DOHH2 (cell line): ENCODE measurements at regions not wholly inside any gene's neighbourhood (a gene's known extent, or its start where the extent isn't known, plus 50 kb on each side); places are given as distances from the start of the nearest gene placed in this dataset.
"Not testable (repeated sequence)": the region's sequence is repeated elsewhere in the genome, so short reads cannot be mapped to it uniquely, and the experiment has no call there.

Experiments
- H3F3A ChIP-seq: fragments of 200-600 bp; sonication (generic), shearing (Covaris generic); 2 replicates; pipeline ENCODE4 v1.6.0; 2016; ENCODE audit warnings: antibody characterized with exemption, mild to moderate bottlenecking; ENCODE audit not compliant: control insufficient read depth, insufficient read depth
- H3K27ac ChIP-seq: fragments of 200-600 bp; sonication (generic); 2 replicates; pipeline ENCODE4 v1.5.1; 2014; ENCODE audit warnings: low read depth, mild to moderate bottlenecking, low read length, moderate library complexity
- H3K27me3 ChIP-seq: fragments of 200-600 bp; sonication (generic); 2 replicates; pipeline ENCODE4 v1.6.1; 2014; ENCODE audit warnings: mild to moderate bottlenecking, low read length, mixed read lengths; ENCODE audit not compliant: control insufficient read depth
- H3K36me3 ChIP-seq: fragments of 200-600 bp; sonication (generic); 2 replicates; pipeline ENCODE4 v1.6.1; 2014; ENCODE audit warnings: mild to moderate bottlenecking, low read length, moderate library complexity, mixed read lengths; ENCODE audit not compliant: control insufficient read depth
- H3K4me1 ChIP-seq: fragments of 200-600 bp; sonication (generic); 2 replicates; pipeline ENCODE4 v1.6.1; 2014; ENCODE audit warnings: mild to moderate bottlenecking, low read length, mixed read lengths; ENCODE audit not compliant: control insufficient read depth
- H3K4me2 ChIP-seq: fragments of 200-600 bp; sonication (generic); 2 replicates; pipeline ENCODE4 v1.6.0; 2014; ENCODE audit warnings: mild to moderate bottlenecking, low read length, moderate library complexity
- H3K4me3 ChIP-seq: fragments of 200-600 bp; sonication (generic); 2 replicates; pipeline ENCODE4 v1.5.1; 2014; ENCODE audit warnings: mild to moderate bottlenecking, low read length, mixed read lengths
- H3K79me2 ChIP-seq: fragments of 200-600 bp; sonication (generic); 2 replicates; pipeline ENCODE4 v1.6.1; 2014; ENCODE audit warnings: mild to moderate bottlenecking, low read length, mixed read lengths; ENCODE audit not compliant: control insufficient read depth
- H3K9me2 ChIP-seq: fragments of 200-600 bp; sonication (generic); replicated peaks from 2 replicates; pipeline ENCODE4 v1.6.1; 2014; ENCODE audit warnings: mild to moderate bottlenecking, low read length, mixed read lengths; ENCODE audit not compliant: control insufficient read depth
- H3K9me3 ChIP-seq: fragments of 200-600 bp; sonication (generic); 2 replicates; pipeline ENCODE4 v1.6.1; 2014; ENCODE audit warnings: antibody characterized with exemption, low read length, mixed read lengths; ENCODE audit not compliant: control insufficient read depth, insufficient read depth
- H4K20me1 ChIP-seq: fragments of 200-600 bp; sonication (generic); 2 replicates; pipeline ENCODE4 v1.6.0; 2014; ENCODE audit warnings: low read depth, mild to moderate bottlenecking, antibody characterized with exemption, low read length, moderate library complexity; ENCODE audit not compliant: control insufficient read depth, insufficient read depth
- CTCF ChIP-seq: fragments of 200-600 bp; sonication (generic); IDR thresholded peaks from one replicate; pipeline ENCODE4 v1.5.1; 2014; ENCODE audit warnings: antibody characterized with exemption, mild to moderate bottlenecking, low read depth, low read length; ENCODE audit not compliant: poor library complexity, severe bottlenecking
- EZH2phosphoT487 ChIP-seq: fragments of 200-600 bp; sonication (generic); IDR thresholded peaks from 2 replicates; pipeline ENCODE4 v1.6.1; 2017; ENCODE audit warnings: borderline replicate concordance, mild to moderate bottlenecking, antibody characterized with exemption, low read length, moderate library complexity, mixed read lengths

GRCh38 chr3:76532158-76532822 lies 507.6 kb upstream of the ROBO2 start:
- no peaks in the 10 kb centered on the region for H3K9me3 ChIP-seq
- H3F3A ChIP-seq: no peaks in the 10 kb centered on the region
- H3K4me3 ChIP-seq: no peak overlapping the region

GRCh38 chr3:76533710-76534109 lies 506.2 kb upstream of the ROBO2 start:
- H3K27me3 ChIP-seq, H3F3A ChIP-seq, H3K79me2 ChIP-seq, H3K4me3 ChIP-seq, H3K27ac ChIP-seq, H3K9me3 ChIP-seq, H3K9me2 ChIP-seq, H4K20me1 ChIP-seq, H3K4me2 ChIP-seq, H3K4me1 ChIP-seq, H3K36me3 ChIP-seq: not testable (repeated sequence)

More at GRCh38 chr3:76532158-76532822, 507.6 kb upstream of the ROBO2 start:
- Histone ChIP-seq H3K27ac (no peak overlapping the region), H3K79me2 (no peaks in the 10 kb centered on the region), H3K4me1 (no peaks in the 10 kb centered on the region), H4K20me1 (no peaks in the 10 kb centered on the region), H3K27me3 (no peaks in the 10 kb centered on the region), H3K4me2 (no peak overlapping the region), H3K36me3 (no peaks in the 10 kb centered on the region), H3K9me2 (no peaks in the 10 kb centered on the region)
- TF ChIP-seq CTCF: no peak
- no peak for TF ChIP-seq EZH2phosphoT487

- not testable (repeated sequence) for H3K4me3 ChIP-seq, H3K9me2 ChIP-seq, H3F3A ChIP-seq, H3K27ac ChIP-seq, H3K4me2 ChIP-seq, H3K4me1 ChIP-seq, H3K27me3 ChIP-seq, H4K20me1 ChIP-seq, H3K36me3 ChIP-seq, H3K9me3 ChIP-seq, H3K79me2 ChIP-seq
Measured at GRCh38 chr3:76537857-76538256, 502.0 kb upstream of the ROBO2 start.

- no peaks in the 10 kb centered on the region for H3K9me2 ChIP-seq
- H3K27ac ChIP-seq: no peak overlapping the region
- no peaks in the 10 kb centered on the region for H3K27me3 ChIP-seq
- no peaks in the 10 kb centered on the region for H4K20me1 ChIP-seq
- no peaks in the 10 kb centered on the region for H3K4me1 ChIP-seq
- no peaks in the 10 kb centered on the region for H3F3A ChIP-seq
- H3K9me3 ChIP-seq: no peaks in the 10 kb centered on the region
- H3K4me3 ChIP-seq: no peak overlapping the region
- TF ChIP-seq EZH2phosphoT487: no peak
- TF ChIP-seq CTCF: no peak
- no peaks in the 10 kb centered on the region for H3K36me3 ChIP-seq
- H3K79me2 ChIP-seq: no peaks in the 10 kb centered on the region
- H3K4me2 ChIP-seq: no peak overlapping the region
Measured at GRCh38 chr3:76547674-76548073, 492.2 kb upstream of the ROBO2 start.
